Astrocyte (in vitro differentiated cells and primary cell): ENCODE measurements at regions not wholly inside any gene's neighbourhood (a gene's known extent, or its start where the extent isn't known, plus 50 kb on each side); places are given as distances from the start of the nearest gene placed in this dataset.
A peak's percentile ranks its signal among the peaks of the same experiment; 100 is the strongest.

Experiments
- DNase-seq: peaks from one replicate; pipeline ENCODE4 v3.0.0-alpha.2; 2010; ENCODE audit warnings: low read depth
- FAIRE-seq: peaks from 2 replicates; lab custom pipeline; 2011; peaks lifted over from hg19 to GRCh38; lab: Jason Lieb, UNC
- H2AFZ ChIP-seq: 2 replicates; pipeline ENCODE4 v1.6.0; 2012; ENCODE audit warnings: low read depth, low read length, inconsistent platforms
- H3K27ac ChIP-seq: 2 replicates; pipeline ENCODE4 v1.5.1; 2011; ENCODE audit warnings: low read depth, low read length, inconsistent platforms
- H3K27me3 ChIP-seq: 2 replicates; pipeline ENCODE4 v1.6.0; 2011; ENCODE audit warnings: low read length, inconsistent platforms; ENCODE audit not compliant: insufficient read depth
- H3K36me3 ChIP-seq: 2 replicates; pipeline ENCODE4 v1.5.1; 2011; ENCODE audit warnings: low read length, inconsistent platforms; ENCODE audit not compliant: insufficient read depth
- H3K4me1 ChIP-seq: 2 replicates; pipeline ENCODE4 v1.5.1; 2011; ENCODE audit warnings: low read length, inconsistent platforms; ENCODE audit not compliant: insufficient read depth
- H3K4me2 ChIP-seq: 2 replicates; pipeline ENCODE4 v1.6.0; 2012; ENCODE audit warnings: low read length, inconsistent platforms
- H3K4me3 ChIP-seq: 2 replicates; pipeline ENCODE4 v1.5.1; 2011; ENCODE audit warnings: low read depth, mild to moderate bottlenecking, low read length, inconsistent platforms; ENCODE audit not compliant: insufficient read depth
- H3K79me2 ChIP-seq: 2 replicates; pipeline ENCODE4 v1.6.0; 2012; ENCODE audit warnings: mild to moderate bottlenecking, low read length, inconsistent platforms; ENCODE audit not compliant: insufficient read depth
- H3K9ac ChIP-seq: 2 replicates; pipeline ENCODE4 v1.6.0; 2012; ENCODE audit warnings: mild to moderate bottlenecking, low read length, inconsistent platforms
- H3K9me3 ChIP-seq: 2 replicates; pipeline ENCODE4 v1.5.1; 2012; ENCODE audit warnings: low read depth, mild to moderate bottlenecking, low read length, inconsistent platforms; ENCODE audit not compliant: insufficient read depth
- H4K20me1 ChIP-seq: 2 replicates; pipeline ENCODE4 v1.6.0; 2012; ENCODE audit warnings: low read length, inconsistent platforms; ENCODE audit not compliant: insufficient read depth
- H3K27ac Mint-ChIP-seq: one replicate; pipeline ENCODE4 v1.8.0; 2021; ENCODE audit warnings: mild to moderate bottlenecking, mixed read lengths; ENCODE audit not compliant: unreplicated experiment
- H3K27me3 Mint-ChIP-seq: one replicate; pipeline ENCODE4 v1.8.0; 2021; ENCODE audit warnings: low read depth, mixed read lengths; ENCODE audit not compliant: unreplicated experiment
- H3K36me3 Mint-ChIP-seq: one replicate; pipeline ENCODE4 v1.8.0; 2021; ENCODE audit warnings: low read depth, mixed read lengths; ENCODE audit not compliant: unreplicated experiment
- H3K4me1 Mint-ChIP-seq: one replicate; pipeline ENCODE4 v1.8.0; 2021; ENCODE audit warnings: low read depth, mixed read lengths; ENCODE audit not compliant: unreplicated experiment
- H3K4me3 Mint-ChIP-seq: one replicate; pipeline ENCODE4 v1.8.0; 2021; ENCODE audit warnings: mild to moderate bottlenecking, moderate library complexity, mixed read lengths; ENCODE audit not compliant: unreplicated experiment
- H3K9me3 Mint-ChIP-seq: one replicate; pipeline ENCODE4 v1.8.0; 2021; ENCODE audit warnings: mild to moderate bottlenecking, mixed read lengths; ENCODE audit not compliant: unreplicated experiment
- CTCF ChIP-seq: IDR thresholded peaks from 2 replicates; pipeline ENCODE4 v1.5.1; 2011; ENCODE audit warnings: low read depth, mild to moderate bottlenecking, inconsistent platforms, low read length, moderate library complexity; ENCODE audit not compliant: insufficient read depth
- EZH2 ChIP-seq: IDR thresholded peaks from 2 replicates; pipeline ENCODE4 v1.6.1; 2012; ENCODE audit warnings: mild to moderate bottlenecking, low read length, inconsistent platforms; ENCODE audit not compliant: insufficient read depth

GRCh38 chr3:106257172-106257571 is 388.4 kb upstream of the CBLB start:
- DNase-seq (no peak), FAIRE-seq (no peak)
- H3K9me3 ChIP-seq = no peaks in the 10 kb centered on the region
- no peaks in the 10 kb centered on the region for H3K27me3 Mint-ChIP-seq
- H2AFZ ChIP-seq = no peak overlapping the region
- H3K9me3 Mint-ChIP-seq = no peaks in the 10 kb centered on the region
- H3K79me2 ChIP-seq = no peaks in the 10 kb centered on the region
- H3K4me1 Mint-ChIP-seq = peaks cover 8% of the 10 kb centered on the region
- no peak overlapping the region for H3K4me3 Mint-ChIP-seq
- no peak overlapping the region for H3K27ac ChIP-seq
- H3K4me1 ChIP-seq = peaks cover 4% of the 10 kb centered on the region
- no peaks in the 10 kb centered on the region for H3K36me3 ChIP-seq
- H3K4me2 ChIP-seq = no peak overlapping the region
- H3K9ac ChIP-seq = no peak overlapping the region
- H3K36me3 Mint-ChIP-seq = no peaks in the 10 kb centered on the region
- H3K4me3 ChIP-seq = no peak overlapping the region
- no peaks in the 10 kb centered on the region for H3K27me3 ChIP-seq
- H4K20me1 ChIP-seq = no peaks in the 10 kb centered on the region
- H3K27ac Mint-ChIP-seq = no peak overlapping the region
- TF ChIP-seq EZH2 (no peak), CTCF (no peak)

GRCh38 chr3:106261396-106261795 is 392.6 kb upstream of the CBLB start:
- Mint-ChIP-seq H3K9me3 (no peaks in the 10 kb centered on the region), H3K27me3 (no peaks in the 10 kb centered on the region), H3K36me3 (no peaks in the 10 kb centered on the region), H3K4me1 (peaks cover 14% of the 10 kb centered on the region), H3K4me3 (no peak overlapping the region), H3K27ac (peak overlapping the region; percentile 53)
- H3K4me1 ChIP-seq = peaks cover 8% of the 10 kb centered on the region
- H3K27me3 ChIP-seq = no peaks in the 10 kb centered on the region
- no peaks in the 10 kb centered on the region for H3K79me2 ChIP-seq
- DNase-seq = peak; percentile 10
- no peaks in the 10 kb centered on the region for H4K20me1 ChIP-seq
- H2AFZ ChIP-seq = no peak overlapping the region
- TF ChIP-seq CTCF (no peak), EZH2 (no peak)
- H3K27ac ChIP-seq = no peak overlapping the region
- no peaks in the 10 kb centered on the region for H3K36me3 ChIP-seq
- no peak for FAIRE-seq
- H3K9me3 ChIP-seq = no peaks in the 10 kb centered on the region
- no peak overlapping the region for H3K4me3 ChIP-seq
- H3K4me2 ChIP-seq = no peak overlapping the region
- no peak overlapping the region for H3K9ac ChIP-seq

- Histone ChIP-seq H3K27me3 (no peaks in the 10 kb centered on the region), H3K27ac (no peak overlapping the region), H2AFZ (no peak overlapping the region), H4K20me1 (no peaks in the 10 kb centered on the region), H3K4me3 (no peak overlapping the region), H3K4me2 (no peak overlapping the region), H3K4me1 (peaks cover 8% of the 10 kb centered on the region), H3K9ac (no peak overlapping the region), H3K79me2 (no peaks in the 10 kb centered on the region), H3K36me3 (no peaks in the 10 kb centered on the region), H3K9me3 (no peaks in the 10 kb centered on the region)
- Mint-ChIP-seq H3K4me3 (no peak overlapping the region), H3K27me3 (no peaks in the 10 kb centered on the region), H3K9me3 (no peaks in the 10 kb centered on the region), H3K4me1 (peaks cover 14% of the 10 kb centered on the region), H3K36me3 (no peaks in the 10 kb centered on the region), H3K27ac (peak overlapping the region; percentile 43)
- FAIRE-seq (peak; percentile 93), DNase-seq (peak; percentile 93)
- no peak for TF ChIP-seq EZH2
- TF ChIP-seq CTCF = no peak
Measured at GRCh38 chr3:106261915-106262683, 393.3 kb upstream of the CBLB start.
